Activated gamma-delta T cell (primary cell): ENCODE measurements at regions not wholly inside any gene's neighbourhood (a gene's known extent, or its start where the extent isn't known, plus 50 kb on each side); places are given as distances from the start of the nearest gene placed in this dataset.

ENCODE experiments used
- DNase-seq: peaks from one replicate; lab custom pipeline; 2025; lab: John Stamatoyannopoulos, UW

DNA sequence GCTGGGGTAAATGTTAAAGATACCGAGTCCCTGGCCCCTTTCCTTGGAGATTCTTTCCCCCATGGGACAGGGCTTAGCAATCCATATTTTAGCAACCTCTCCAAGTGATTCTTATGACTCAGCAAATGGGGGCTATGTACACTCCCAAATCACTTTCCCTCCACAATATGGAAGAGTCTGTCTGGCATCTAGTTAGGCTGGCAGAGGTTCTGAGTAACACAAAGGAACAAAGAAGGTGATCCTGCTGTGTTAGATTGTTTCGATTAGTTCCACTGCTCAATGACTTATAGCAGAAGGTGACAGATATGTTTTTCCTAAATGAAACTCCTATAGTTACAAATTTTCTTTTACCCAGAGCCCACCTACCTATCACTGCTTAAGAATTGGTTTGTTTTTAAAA, 154.0 kb upstream of the SYT13 start:
- no peak for DNase-seq

DNA sequence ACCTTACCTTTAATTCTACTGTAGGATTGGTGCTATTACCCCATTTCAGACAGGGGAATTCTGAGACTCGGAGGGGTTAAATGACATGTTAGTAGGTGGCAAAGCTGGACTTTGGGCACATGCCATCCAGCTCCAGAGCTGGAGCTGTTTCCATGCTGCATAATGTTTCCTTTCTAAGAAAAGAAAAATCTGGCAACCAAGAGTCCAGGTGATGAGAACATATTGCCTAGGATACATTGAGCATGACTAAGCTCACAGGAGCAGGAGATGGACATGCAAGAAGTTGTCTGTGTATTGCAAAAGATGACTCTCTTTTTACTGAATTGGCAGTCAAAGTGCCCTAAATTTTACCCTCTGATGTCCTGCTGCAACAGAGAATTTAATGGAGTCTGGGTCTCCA, 150.8 kb upstream of the SYT13 start:
- no peak for DNase-seq

DNA sequence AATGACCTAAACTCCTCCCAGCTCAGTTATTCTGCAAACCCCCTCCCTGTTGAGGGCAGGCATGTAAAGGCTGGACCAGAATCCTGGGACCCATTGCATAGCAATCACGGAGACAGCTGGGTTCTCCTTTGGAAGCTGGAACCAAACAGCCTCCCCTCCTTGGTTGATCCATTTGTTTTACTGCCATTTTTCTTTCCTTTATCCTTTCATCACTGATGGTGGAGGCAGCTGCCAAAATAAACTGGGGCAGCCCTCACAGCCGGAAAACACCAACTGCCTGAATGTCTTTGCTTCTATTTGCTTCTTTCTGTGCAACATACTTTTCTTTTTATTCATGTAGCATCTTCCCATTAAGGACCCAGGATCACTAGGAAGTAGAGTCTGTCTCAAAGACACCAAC, 150.0 kb upstream of the SYT13 start:
- DNase-seq: no peak

DNA sequence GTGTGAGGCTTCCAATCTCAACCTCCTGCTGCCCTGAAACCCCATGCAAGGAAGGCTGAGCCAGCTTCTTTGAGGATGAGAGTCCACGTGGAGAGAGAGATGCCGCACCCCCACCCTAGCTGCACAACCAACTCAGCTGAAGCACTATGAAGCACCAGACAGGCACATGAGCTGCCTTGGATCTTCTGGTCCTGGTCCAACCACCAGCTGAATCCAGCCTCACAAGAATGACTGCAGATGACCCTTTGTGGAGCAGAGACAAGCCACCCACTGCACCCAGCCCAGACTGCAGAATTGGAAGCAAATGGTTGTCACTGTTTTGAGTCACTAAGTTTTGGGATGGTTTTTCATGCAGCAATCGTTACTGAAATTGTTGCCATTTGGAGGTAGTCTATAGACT, 149.6 kb upstream of the SYT13 start:
- DNase-seq: no peak

DNA sequence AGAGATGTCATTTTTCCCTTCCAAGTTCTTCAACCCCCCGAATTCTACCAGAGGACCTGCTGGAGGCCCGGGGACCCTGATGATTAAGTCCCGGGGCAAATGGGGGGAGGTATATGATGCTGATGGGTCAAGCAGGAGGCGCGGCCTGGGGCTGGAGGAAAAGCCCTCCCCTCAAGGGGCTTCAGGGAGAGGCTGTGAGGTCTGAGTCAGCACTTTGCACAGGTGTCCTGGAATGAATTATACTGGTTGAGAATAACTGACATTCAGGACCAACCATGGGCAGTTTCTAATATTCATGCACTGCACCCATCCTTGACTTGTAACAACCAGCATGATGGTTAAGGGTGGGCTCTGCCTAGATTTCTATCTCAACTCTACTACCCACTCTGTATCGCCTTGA, 146.8 kb upstream of the SYT13 start:
- DNase-seq: no peak

GRCh38 chr11:45432100-45432499, 146.0 kb upstream of the SYT13 start:
- DNase-seq: no peak

- DNase-seq: no peak
Observed at GRCh38 chr11:45431046-45432018, 145.2 kb upstream of the SYT13 start.

- DNase-seq: no peak
Observed at GRCh38 chr11:45430361-45430760, 144.2 kb upstream of the SYT13 start.

- no peak for DNase-seq
Observed at GRCh38 chr11:45429719-45430118, 143.6 kb upstream of the SYT13 start.

DNA sequence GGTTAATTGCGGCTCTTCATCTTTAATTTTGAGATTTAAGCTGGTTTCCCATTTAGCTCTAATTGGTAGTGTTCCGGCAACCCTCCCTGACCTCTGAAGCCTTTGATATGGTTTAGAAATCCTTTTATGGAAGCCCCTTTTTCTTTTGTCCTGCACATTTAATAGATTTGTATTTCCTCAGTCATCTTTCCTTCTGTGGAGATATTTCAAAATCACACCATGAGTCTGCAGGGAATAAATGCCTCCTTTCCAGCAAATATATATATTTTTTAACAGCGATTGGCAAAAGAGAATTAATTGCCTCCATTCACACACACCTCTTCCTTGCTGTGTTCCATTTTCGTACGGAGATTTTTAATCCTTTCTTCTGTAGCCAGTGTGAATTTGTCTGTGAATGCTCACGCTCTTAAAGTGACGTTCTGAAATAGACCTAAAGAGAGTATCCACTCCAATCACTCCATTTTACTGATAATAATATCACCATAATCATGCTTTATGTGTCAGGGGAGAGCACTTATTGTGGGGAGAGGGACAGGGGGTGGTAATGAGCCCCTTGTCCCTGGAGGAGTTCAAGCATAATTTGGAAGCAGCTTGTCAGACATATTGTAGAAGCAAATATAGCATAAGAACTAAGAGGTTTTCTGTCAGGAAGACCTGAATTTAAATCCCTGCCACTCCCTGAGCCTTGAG, 142.5 kb upstream of the SYT13 start:
- DNase-seq: no peak

- DNase-seq: no peak
Observed at GRCh38 chr11:45428116-45428515, 142.0 kb upstream of the SYT13 start.

GRCh38 chr11:45424411-45425180, 138.5 kb upstream of the SYT13 start:
- no peak for DNase-seq

GRCh38 chr11:45423475-45424120, 137.5 kb upstream of the SYT13 start:
- DNase-seq: no peak

DNA sequence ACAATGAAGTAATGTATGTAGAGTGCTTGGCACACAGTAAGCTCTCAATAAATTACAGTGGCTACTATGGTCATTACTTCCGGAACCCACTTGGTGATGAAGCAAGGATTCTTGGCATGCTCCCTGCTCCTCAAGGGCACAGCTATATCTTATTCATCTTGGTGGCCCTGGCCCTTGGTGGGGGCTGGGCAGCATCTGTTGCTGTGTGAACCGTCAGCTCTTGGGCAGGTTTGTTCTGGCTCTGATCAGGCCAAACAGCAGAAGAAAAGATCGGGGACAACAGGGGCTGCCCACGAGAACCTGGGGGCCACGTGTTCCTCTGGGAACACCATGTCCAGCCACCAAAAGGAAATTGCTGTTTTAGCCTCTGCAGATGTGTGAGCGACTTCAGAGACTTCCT, 136.9 kb upstream of the SYT13 start:
- DNase-seq: no peak

DNA sequence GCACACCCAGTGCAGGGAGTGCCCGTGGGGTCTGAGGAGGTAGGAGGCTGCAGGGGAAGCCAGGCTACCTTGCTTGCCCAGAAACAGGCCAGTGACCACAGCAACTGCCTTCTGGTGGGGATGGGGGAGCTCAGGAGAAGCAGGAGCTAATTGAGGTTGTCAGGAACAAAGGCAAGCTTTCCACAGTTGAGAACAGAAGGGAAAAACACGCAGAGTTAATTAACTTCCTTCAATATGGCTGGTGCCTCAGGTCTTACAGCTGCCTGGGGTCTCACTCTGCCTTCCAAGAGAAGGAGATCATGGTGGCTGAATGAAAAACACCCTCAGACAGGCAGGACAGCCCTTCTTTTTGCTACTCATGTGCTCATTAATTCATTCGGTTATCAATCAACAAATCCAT, 127.9 kb upstream of the SYT13 start:
- no peak for DNase-seq

DNA sequence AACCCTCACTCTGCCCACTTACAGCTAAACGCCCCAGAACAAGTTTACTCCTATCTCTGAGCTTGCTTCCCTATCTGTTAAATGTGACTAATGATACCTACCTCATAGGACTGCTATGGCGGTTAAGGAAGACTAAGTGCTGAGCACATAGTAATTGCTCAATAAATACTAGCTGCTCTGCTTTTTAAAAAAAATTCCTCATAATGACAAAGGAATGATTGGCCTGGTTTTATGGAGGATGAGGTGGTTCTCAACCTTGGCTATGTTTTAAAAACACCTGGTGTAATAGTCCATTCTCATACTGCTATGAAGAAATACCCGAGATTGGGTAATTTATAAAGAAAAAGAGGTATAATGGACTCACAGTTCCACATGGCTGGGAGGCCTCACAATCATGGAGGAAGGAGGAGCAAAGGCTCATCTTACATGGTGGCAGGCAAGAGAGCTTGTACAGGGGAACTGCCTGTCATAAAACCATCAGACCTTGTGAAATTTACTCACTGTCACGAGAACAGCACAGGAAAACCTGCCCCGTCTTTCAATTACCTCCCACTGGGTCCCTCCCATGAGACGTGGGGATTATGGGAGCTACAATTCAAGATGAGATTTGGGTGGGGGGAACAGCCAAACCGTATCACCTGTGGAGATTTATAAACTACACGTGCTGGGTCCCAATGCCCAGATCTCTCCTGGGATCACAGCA, 127.2 kb upstream of the SYT13 start:
- DNase-seq: no peak

DNA sequence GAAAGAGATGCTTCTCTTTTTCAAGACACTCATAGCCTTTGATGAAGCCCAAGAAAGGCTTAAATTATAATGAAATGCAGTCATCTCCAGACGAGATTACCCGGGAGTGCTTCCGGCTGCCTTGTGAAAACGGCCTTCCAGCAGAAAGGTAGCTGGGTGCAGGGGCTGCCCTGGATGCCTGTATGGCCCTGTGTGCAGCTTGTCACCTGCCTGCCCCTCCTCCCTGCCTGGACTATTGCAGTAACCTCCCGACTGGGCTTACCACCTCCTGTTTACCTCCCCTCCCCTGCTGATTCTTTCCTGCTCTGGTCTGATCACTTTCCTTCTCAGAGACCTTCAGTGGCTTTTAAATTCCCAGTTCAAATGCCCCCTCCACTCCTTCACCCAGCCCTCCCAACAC, 126.4 kb upstream of the SYT13 start:
- no peak for DNase-seq

- no peak for DNase-seq
Observed at GRCh38 chr11:45412051-45412471, 125.9 kb upstream of the SYT13 start.

GRCh38 chr11:45411228-45411946, 125.2 kb upstream of the SYT13 start:
- DNase-seq: no peak

GRCh38 chr11:45410391-45411227, 124.5 kb upstream of the SYT13 start:
- no peak for DNase-seq
